HG03520 (cell line): ENCODE measurements at regions not wholly inside any gene's neighbourhood (a gene's known extent, or its start where the extent isn't known, plus 50 kb on each side); places are given as distances from the start of the nearest gene placed in this dataset.
A peak's percentile ranks its signal among the peaks of the same experiment; 100 is the strongest.

Experiments
- ATAC-seq: cut with Tn5 transposase; IDR thresholded peaks from one replicate; pipeline ENCODE4 v1.9.1; 2021; ENCODE audit warnings: mild to moderate bottlenecking, moderate library complexity; ENCODE audit not compliant: unreplicated experiment

DNA sequence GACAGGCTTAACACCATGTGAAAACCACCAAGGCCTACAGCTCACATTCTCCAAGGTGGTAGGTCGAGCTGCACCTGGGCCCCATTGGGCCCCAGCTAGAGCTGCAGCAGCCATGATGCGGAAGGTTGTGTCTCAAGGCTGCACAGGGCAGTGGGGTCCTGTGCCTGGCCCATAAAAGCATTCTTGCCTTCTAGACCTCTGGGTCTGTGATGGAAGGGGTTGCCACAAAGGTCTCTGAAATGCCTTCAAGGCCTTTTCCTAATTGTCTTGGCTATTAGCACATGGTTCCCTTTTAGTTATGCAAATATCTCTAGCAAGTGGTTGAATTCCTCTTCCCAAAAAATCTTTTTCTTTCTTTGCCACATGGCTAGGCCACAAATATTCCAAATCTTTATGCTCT is 52.5 kb upstream of the C11orf58 start:
- no peak for ATAC-seq

DNA sequence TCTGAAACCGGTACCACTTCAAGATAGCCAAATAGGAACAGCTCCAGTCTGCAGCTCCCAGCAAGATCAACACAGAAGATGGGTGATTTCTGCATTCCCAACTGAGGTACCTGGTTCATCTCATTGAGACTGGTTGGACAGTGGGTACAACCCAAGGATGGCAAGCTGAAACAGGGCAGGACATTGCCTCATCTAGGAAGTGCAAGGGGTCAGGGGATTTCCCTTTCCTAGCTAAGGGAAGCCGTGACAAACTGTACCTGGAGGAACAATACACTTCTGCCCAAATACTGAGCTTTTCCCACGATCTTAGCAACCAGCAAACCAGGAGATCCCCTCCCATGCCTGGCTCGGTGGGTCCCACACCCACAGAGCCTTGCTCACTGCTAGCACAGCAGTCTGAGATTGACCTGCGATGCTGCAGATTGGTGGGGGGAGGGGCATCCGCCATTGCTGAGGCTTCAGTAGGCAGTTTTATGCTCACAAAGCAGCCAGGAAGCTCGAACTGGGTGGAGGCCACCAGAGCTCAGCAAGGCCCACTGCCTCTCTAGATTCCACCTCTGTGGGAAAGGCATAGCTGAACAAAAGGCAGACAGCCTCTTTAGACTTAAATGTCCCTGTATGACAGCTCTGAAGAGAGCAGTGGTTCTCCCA is 59.9 kb upstream of the C11orf58 start:
- ATAC-seq: no peak

DNA sequence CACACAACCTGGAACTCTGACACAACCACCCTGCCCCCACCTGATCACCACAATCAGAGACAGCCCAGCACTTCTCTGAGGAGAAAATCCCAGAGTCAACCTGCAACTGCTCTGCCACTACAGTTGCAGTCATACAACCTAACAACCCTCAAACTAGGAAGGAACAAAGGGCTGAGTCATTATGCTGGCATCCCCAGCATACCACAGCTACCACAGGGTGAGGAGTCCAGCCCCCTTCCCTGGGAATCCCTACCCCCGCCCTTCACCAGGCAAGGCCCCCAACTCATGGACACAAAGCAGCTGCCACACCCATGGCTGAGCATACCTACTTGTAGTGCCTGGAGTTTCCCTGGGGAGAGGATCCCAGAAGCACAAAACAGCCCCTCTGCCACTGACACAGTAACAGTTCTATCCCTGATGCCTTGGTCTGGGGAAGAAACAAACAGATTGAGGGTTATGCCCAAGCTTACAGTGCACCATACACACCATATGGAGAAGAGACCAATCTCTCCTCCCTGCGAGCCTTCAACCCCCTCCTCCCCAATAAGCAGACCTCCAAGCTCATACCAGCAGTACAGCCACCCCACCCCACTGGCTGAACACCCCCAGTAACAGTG is 68.5 kb upstream of the C11orf58 start:
- no peak for ATAC-seq

DNA sequence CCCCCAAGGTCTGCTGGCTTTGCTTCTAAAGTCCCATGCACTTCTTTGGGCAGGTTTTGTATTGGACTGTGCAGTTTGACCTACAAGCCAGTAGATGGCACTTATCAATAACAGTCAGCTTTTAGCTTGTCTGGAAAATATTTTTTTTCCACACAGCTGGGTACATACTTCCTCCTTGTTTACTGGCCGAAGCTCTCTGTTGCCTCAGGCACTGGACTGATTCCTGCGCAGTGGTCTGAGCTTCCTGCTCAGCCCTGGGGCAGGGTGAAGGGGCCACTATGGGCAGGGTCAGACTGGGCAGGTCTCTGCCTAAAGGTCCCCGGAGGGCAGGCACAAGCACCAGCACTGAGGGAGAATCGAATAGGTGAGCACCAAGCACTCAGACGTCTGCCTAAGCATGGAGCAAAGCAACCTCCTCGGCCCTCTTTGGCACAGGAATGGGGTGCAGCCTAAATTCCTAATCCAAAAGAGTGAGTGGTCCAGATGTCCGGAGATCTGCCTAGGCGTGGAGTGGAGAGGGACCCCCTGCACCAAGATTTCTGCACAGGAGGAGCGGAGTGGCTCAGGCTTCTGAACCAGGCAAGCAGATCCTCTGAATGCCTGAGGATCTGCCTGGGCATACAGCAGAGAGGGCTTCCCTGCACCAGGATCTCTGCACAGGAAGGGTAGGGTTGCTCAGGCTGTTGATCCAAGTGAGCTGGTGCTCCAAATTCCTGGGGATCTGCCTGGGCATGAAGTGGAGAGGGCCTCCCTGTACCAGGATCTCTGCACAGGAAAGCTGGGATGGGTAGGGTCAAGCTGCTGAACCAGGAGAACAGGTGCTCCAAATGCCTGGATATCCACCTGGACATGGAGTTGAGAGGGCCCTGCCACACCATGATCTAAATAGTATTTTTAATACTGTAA is 105.9 kb upstream of the C11orf58 start:
- ATAC-seq: peak; percentile 69

- no peak for ATAC-seq
Measured at GRCh38 chr11:16630651-16631050, 107.8 kb upstream of the C11orf58 start.

- ATAC-seq: no peak
Measured at GRCh38 chr11:16618431-16618830, 120.0 kb upstream of the C11orf58 start.

DNA sequence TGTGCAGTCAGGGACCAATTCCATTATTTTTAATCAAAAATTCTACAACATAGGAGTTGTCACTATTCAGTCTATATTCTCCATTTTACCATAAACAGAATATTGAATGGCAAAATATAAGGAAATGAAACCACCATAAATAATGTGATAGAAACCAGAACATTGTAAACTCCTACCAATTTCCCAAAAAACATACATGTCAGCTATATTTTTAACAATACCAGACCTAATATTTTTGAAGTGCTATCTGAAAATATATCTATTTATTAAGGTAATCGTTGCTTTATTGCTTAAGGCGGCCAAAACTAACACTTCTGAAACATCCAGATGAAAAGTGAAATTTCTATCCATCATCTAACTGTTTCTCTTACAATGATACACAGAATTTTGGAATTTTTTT is 123.0 kb upstream of the C11orf58 start:
- no peak for ATAC-seq

DNA sequence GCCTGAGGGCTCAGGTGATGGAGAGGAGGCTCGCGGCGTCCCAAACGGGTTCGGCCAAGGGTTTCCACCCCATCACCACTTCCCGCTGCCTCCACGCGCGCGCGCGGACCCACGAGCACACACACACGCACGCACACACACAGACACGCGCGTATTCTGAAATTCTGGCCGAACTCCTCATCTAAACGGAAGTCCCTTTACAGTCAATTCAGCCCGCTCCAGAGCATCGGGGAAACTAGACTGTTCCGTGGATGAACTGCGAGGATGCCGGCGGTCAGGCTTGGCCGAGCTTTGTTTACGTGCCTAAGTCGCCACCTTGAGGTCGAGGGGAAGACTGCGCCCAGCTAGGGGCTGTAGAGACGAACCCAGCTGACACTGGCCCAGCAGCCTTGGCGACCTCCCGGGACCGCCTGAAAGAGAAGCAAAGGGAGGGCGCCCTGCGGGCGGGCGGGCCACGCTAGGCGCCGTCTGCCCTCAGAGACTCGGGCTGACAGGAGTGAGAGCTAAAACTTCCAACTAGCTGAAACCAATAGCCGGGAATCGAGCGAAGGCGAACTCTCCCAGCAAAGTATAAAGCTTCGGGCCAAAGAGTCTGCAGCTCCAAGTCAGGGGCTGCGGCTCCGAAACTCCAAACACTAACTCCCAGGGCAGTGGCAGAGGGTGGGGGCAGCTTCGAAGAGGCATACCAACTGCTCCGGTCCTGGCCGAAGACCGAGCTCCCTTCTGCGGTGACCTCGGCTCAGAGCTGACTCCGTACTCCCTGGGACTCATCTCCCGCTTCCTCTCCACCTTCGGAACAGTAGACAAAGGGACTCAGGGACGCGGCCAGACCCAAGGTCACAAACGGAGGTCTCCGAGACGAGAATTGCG is 124.7 kb upstream of the C11orf58 start:
- peak; percentile 99 for ATAC-seq

GRCh38 chr11:16613262-16613511 is 125.3 kb upstream of the C11orf58 start:
- ATAC-seq: no peak

GRCh38 chr11:16612566-16613261 is 125.7 kb upstream of the C11orf58 start:
- no peak for ATAC-seq

- ATAC-seq: no peak
Measured at GRCh38 chr11:16611926-16612565, 126.4 kb upstream of the C11orf58 start.

DNA sequence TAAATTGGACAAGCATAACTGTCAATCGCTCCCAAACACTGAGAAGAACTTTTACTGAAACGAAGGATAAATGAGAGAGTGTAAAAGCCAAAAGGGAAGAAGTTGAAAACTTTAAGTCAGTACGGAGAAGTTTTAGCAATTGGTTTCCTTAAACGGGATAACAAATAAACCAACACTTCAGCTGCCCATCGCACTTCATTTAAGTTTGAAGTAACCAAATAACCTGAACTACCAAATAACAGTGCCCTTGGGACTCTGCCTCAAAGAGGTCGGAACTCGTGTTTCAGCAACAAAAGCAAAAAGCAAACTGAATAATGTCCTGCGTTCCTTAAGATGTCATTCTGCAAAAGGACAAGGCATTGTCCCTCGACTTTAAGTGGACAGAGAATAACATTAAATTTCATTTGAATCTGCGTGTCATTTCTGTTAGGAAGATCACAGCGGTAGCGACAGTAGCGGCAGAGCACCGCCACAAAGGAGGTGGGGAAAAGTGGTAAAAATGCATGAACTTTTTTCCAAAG is 127.0 kb upstream of the C11orf58 start:
- no peak for ATAC-seq

- no peak for ATAC-seq
Measured at GRCh38 chr11:16610738-16611388, 127.6 kb upstream of the C11orf58 start.

DNA sequence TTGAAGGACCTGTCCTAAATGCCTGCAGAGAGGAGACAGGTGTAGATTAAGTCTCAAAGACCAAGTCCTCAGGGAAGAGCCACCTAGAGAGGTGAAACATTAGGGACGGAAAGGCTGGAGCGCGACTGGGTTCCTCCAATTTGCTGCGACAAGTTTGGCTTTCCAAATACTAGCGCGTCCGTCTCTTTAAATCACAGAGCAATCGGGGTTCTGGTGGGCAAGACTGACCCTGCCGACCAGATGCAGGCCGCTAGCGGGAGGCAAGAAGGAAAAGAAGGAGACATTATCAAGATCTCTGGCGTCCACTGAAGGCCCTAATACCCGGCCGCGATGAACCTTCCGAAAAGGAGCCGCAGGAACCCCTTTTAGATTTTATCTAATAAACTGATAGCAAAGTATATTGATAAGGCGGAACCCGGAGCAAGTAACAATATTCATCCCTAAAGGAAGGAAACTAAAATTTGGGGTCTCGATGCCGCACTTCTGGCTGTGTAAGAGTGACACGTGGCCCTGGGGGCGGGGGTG is 128.2 kb upstream of the C11orf58 start:
- no peak for ATAC-seq

DNA sequence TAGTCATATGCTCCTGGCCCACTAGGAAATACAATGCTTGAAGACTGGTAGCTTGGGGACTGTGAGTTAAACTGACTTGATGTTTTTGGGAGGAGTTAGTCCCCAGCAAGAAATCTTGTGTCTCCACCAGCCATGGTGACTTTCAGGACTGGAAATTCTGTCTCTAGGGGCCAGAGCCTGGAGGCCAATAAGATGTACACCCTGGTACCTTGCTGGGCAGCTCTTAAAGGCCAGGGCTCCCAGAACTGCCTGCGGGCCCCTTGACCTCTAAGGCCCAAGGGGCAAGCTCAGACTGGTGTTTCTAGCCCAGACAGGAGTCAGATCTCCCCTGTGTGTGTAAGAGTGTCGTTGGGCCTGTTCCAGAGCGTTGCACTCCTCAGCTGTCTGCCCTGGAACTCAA is 128.7 kb upstream of the C11orf58 start:
- no peak for ATAC-seq

- ATAC-seq: no peak
Measured at GRCh38 chr11:16607675-16608644, 130.5 kb upstream of the C11orf58 start.

- no peak for ATAC-seq
Measured at GRCh38 chr11:16606784-16607674, 131.4 kb upstream of the C11orf58 start.
